ENCODE measurements at regions not wholly inside any gene's neighbourhood (a gene's known extent, or its start where the extent isn't known, plus 50 kb on each side); places are given as distances from the start of the nearest gene placed in this dataset.

- Histone ChIP-seq H3K27me3 (ENCODE audit: control insufficient read depth in 3 of 3, insufficient read depth in 3 of 3, low read length in 3 of 3) (no peaks in the 10 kb centered on the region), H3K4me1 (ENCODE audit: control insufficient read depth in 3 of 3, insufficient read depth in 3 of 3, low read length in 3 of 3) (peaks cover 0 to 2% (median 0%) of the 10 kb centered on the region in 3 donors), H3K36me3 (ENCODE audit: control insufficient read depth in 3 of 3, insufficient read depth in 3 of 3, low read length in 3 of 3) (no peaks in the 10 kb centered on the region), H3K4me3 (ENCODE audit: low read length in 3 of 3) (no peak overlapping the region), H3K9ac (ENCODE audit: low read depth in 1 of 3, low read length in 3 of 3) (no peak overlapping the region), H3K9me3 (ENCODE audit: control insufficient read depth in 3 of 3, low read length in 3 of 3) (no peaks in the 10 kb centered on the region), H3K27ac (ENCODE audit: low read depth, low read length) (no peak overlapping the region)
These were observed 221.0 kb downstream of the ESM1 start for GRCh38 chr5:54764102-54765090.

- no peaks in the 10 kb centered on the region for H3K27me3 ChIP-seq (ENCODE audit: control insufficient read depth in 3 of 3, insufficient read depth in 3 of 3, low read length in 3 of 3)
- no peak overlapping the region for H3K9ac ChIP-seq (ENCODE audit: low read depth in 1 of 3, low read length in 3 of 3)
- no peak overlapping the region for H3K27ac ChIP-seq (ENCODE audit: low read depth, low read length)
- H3K4me1 ChIP-seq (ENCODE audit: control insufficient read depth in 3 of 3, insufficient read depth in 3 of 3, low read length in 3 of 3), result peaks cover 0 to 2% (median 0%) of the 10 kb centered on the region in 3 donors
- no peak overlapping the region for H3K4me3 ChIP-seq (ENCODE audit: low read length in 3 of 3)
- no peaks in the 10 kb centered on the region for H3K36me3 ChIP-seq (ENCODE audit: control insufficient read depth in 3 of 3, insufficient read depth in 3 of 3, low read length in 3 of 3)
- H3K9me3 ChIP-seq (ENCODE audit: control insufficient read depth in 3 of 3, low read length in 3 of 3), result no peaks in the 10 kb centered on the region
These were observed 224.1 kb downstream of the ESM1 start for GRCh38 chr5:54761213-54761701.

- Histone ChIP-seq H3K9ac (ENCODE audit: low read depth in 1 of 3, low read length in 3 of 3) (no peak overlapping the region), H3K4me3 (ENCODE audit: low read length in 3 of 3) (no peak overlapping the region), H3K27me3 (ENCODE audit: control insufficient read depth in 3 of 3, insufficient read depth in 3 of 3, low read length in 3 of 3) (no peaks in the 10 kb centered on the region), H3K36me3 (ENCODE audit: control insufficient read depth in 3 of 3, insufficient read depth in 3 of 3, low read length in 3 of 3) (no peaks in the 10 kb centered on the region), H3K27ac (ENCODE audit: low read depth, low read length) (no peak overlapping the region), H3K4me1 (ENCODE audit: control insufficient read depth in 3 of 3, insufficient read depth in 3 of 3, low read length in 3 of 3) (peaks cover 0 to 2% (median 0%) of the 10 kb centered on the region in 3 donors), H3K9me3 (ENCODE audit: control insufficient read depth in 3 of 3, low read length in 3 of 3) (no peaks in the 10 kb centered on the region)
These were observed 225.0 kb downstream of the ESM1 start for GRCh38 chr5:54760182-54760935.

GRCh38 chr5:54758038-54758437, 227.4 kb downstream of the ESM1 start:
- no peaks in the 10 kb centered on the region for H3K9me3 ChIP-seq (ENCODE audit: control insufficient read depth in 3 of 3, low read length in 3 of 3)
- H3K9ac ChIP-seq (ENCODE audit: low read depth in 1 of 3, low read length in 3 of 3), result no peak overlapping the region
- no peaks in the 10 kb centered on the region for H3K36me3 ChIP-seq (ENCODE audit: control insufficient read depth in 3 of 3, insufficient read depth in 3 of 3, low read length in 3 of 3)
- H3K4me1 ChIP-seq (ENCODE audit: control insufficient read depth in 3 of 3, insufficient read depth in 3 of 3, low read length in 3 of 3), result peaks cover 0 to 2% (median 0%) of the 10 kb centered on the region in 3 donors
- no peak overlapping the region for H3K4me3 ChIP-seq (ENCODE audit: low read length in 3 of 3)
- H3K27me3 ChIP-seq (ENCODE audit: control insufficient read depth in 3 of 3, insufficient read depth in 3 of 3, low read length in 3 of 3), result no peaks in the 10 kb centered on the region
- no peak overlapping the region for H3K27ac ChIP-seq (ENCODE audit: low read depth, low read length)

- H3K27ac ChIP-seq (ENCODE audit: low read depth, low read length), result no peak overlapping the region
- no peaks in the 10 kb centered on the region for H3K36me3 ChIP-seq (ENCODE audit: control insufficient read depth in 3 of 3, insufficient read depth in 3 of 3, low read length in 3 of 3)
- peaks cover 0 to 2% (median 0%) of the 10 kb centered on the region in 3 donors for H3K4me1 ChIP-seq (ENCODE audit: control insufficient read depth in 3 of 3, insufficient read depth in 3 of 3, low read length in 3 of 3)
- H3K4me3 ChIP-seq (ENCODE audit: low read length in 3 of 3), result no peak overlapping the region
- H3K9me3 ChIP-seq (ENCODE audit: control insufficient read depth in 3 of 3, low read length in 3 of 3), result no peaks in the 10 kb centered on the region
- H3K27me3 ChIP-seq (ENCODE audit: control insufficient read depth in 3 of 3, insufficient read depth in 3 of 3, low read length in 3 of 3), result no peaks in the 10 kb centered on the region
- no peak overlapping the region for H3K9ac ChIP-seq (ENCODE audit: low read depth in 1 of 3, low read length in 3 of 3)
These were observed 227.9 kb downstream of the ESM1 start for GRCh38 chr5:54757541-54757940.

GRCh38 chr5:54756796-54757402, 228.5 kb downstream of the ESM1 start:
- no peaks in the 10 kb centered on the region for H3K27me3 ChIP-seq (ENCODE audit: control insufficient read depth in 3 of 3, insufficient read depth in 3 of 3, low read length in 3 of 3)
- H3K9ac ChIP-seq (ENCODE audit: low read depth in 1 of 3, low read length in 3 of 3), result no peak overlapping the region
- H3K4me3 ChIP-seq (ENCODE audit: low read length in 3 of 3), result no peak overlapping the region

GRCh38 chr5:54756301-54756700, 229.1 kb downstream of the ESM1 start:
- no peaks in the 10 kb centered on the region for H3K4me1 ChIP-seq (ENCODE audit: control insufficient read depth in 3 of 3, insufficient read depth in 3 of 3, low read length in 3 of 3)
- no peak overlapping the region for H3K4me3 ChIP-seq (ENCODE audit: low read length in 3 of 3)
- H3K27me3 ChIP-seq (ENCODE audit: control insufficient read depth in 3 of 3, insufficient read depth in 3 of 3, low read length in 3 of 3), result no peaks in the 10 kb centered on the region
- no peak overlapping the region for H3K27ac ChIP-seq (ENCODE audit: low read depth, low read length)
- H3K9ac ChIP-seq (ENCODE audit: low read depth in 1 of 3, low read length in 3 of 3), result no peak overlapping the region
- H3K9me3 ChIP-seq (ENCODE audit: control insufficient read depth in 3 of 3, low read length in 3 of 3), result no peaks in the 10 kb centered on the region
- no peaks in the 10 kb centered on the region for H3K36me3 ChIP-seq (ENCODE audit: control insufficient read depth in 3 of 3, insufficient read depth in 3 of 3, low read length in 3 of 3)

More at GRCh38 chr5:54756796-54757402, 228.5 kb downstream of the ESM1 start:
- Histone ChIP-seq H3K9me3 (ENCODE audit: control insufficient read depth in 3 of 3, low read length in 3 of 3) (no peaks in the 10 kb centered on the region), H3K27ac (ENCODE audit: low read depth, low read length) (no peak overlapping the region), H3K4me1 (ENCODE audit: control insufficient read depth in 3 of 3, insufficient read depth in 3 of 3, low read length in 3 of 3) (peaks cover 0 to 2% (median 0%) of the 10 kb centered on the region in 3 donors), H3K36me3 (ENCODE audit: control insufficient read depth in 3 of 3, insufficient read depth in 3 of 3, low read length in 3 of 3) (no peaks in the 10 kb centered on the region)

- no peak overlapping the region for H3K4me3 ChIP-seq (ENCODE audit: low read length in 3 of 3)
- H3K36me3 ChIP-seq (ENCODE audit: control insufficient read depth in 3 of 3, insufficient read depth in 3 of 3, low read length in 3 of 3), result no peaks in the 10 kb centered on the region
- H3K4me1 ChIP-seq (ENCODE audit: control insufficient read depth in 3 of 3, insufficient read depth in 3 of 3, low read length in 3 of 3), result no peaks in the 10 kb centered on the region
- H3K9me3 ChIP-seq (ENCODE audit: control insufficient read depth in 3 of 3, low read length in 3 of 3), result no peaks in the 10 kb centered on the region
- H3K9ac ChIP-seq (ENCODE audit: low read depth in 1 of 3, low read length in 3 of 3), result no peak overlapping the region
- H3K27me3 ChIP-seq (ENCODE audit: control insufficient read depth in 3 of 3, insufficient read depth in 3 of 3, low read length in 3 of 3), result no peaks in the 10 kb centered on the region
- H3K27ac ChIP-seq (ENCODE audit: low read depth, low read length), result no peak overlapping the region
These were observed 230.5 kb downstream of the ESM1 start for GRCh38 chr5:54754878-54755277.

- no peak overlapping the region for H3K4me3 ChIP-seq (ENCODE audit: low read length in 3 of 3)
- no peaks in the 10 kb centered on the region for H3K36me3 ChIP-seq (ENCODE audit: control insufficient read depth in 3 of 3, insufficient read depth in 3 of 3, low read length in 3 of 3)
- no peaks in the 10 kb centered on the region for H3K27me3 ChIP-seq (ENCODE audit: control insufficient read depth in 3 of 3, insufficient read depth in 3 of 3, low read length in 3 of 3)
- no peak overlapping the region for H3K9ac ChIP-seq (ENCODE audit: low read depth in 1 of 3, low read length in 3 of 3)
- H3K4me1 ChIP-seq (ENCODE audit: control insufficient read depth in 3 of 3, insufficient read depth in 3 of 3, low read length in 3 of 3), result no peaks in the 10 kb centered on the region
- H3K9me3 ChIP-seq (ENCODE audit: control insufficient read depth in 3 of 3, low read length in 3 of 3), result no peaks in the 10 kb centered on the region
- H3K27ac ChIP-seq (ENCODE audit: low read depth, low read length), result no peak overlapping the region
These were observed 231.0 kb downstream of the ESM1 start for GRCh38 chr5:54754420-54754819.

Data from skeletal muscle tissue (tissue), 3 donors.